Ovary (tissue), 7 donors: ENCODE measurements at regions not wholly inside any gene's neighbourhood (a gene's known extent, or its start where the extent isn't known, plus 50 kb on each side); places are given as distances from the start of the nearest gene placed in this dataset.

Source experiments
- DNase-seq, 5 donors: peaks; one replicate each; pipeline ENCODE4 v3.0.0-alpha.2; 2019 to 2020
- H3K27ac ChIP-seq, 2 donors: fragments of 200-600 bp; one replicate each; pipeline versions ENCODE4 v1.5.1 to v1.8.0; 2019 to 2022
- H3K27me3 ChIP-seq: fragments of 200-600 bp; one replicate; pipeline ENCODE4 v1.8.0; 2022
- H3K36me3 ChIP-seq: fragments of 200-600 bp; sonication (generic); one replicate; pipeline ENCODE4 v1.5.1; 2019
- H3K4me1 ChIP-seq: one replicate; pipeline ENCODE4 v1.8.1; 2013; ENCODE audit warnings: mild to moderate bottlenecking, moderate library complexity; ENCODE audit not compliant: insufficient read depth
- H3K4me3 ChIP-seq: fragments of 200-600 bp; sonication (generic); one replicate; pipeline ENCODE4 v1.5.1; 2017
- H3K9me3 ChIP-seq, 2 donors: fragments of 200-600 bp in 1 of 2; sonication (generic) in 1 of 2; one replicate each; pipeline versions ENCODE4 v1.5.1 to v1.8.1; 2013 to 2019; ENCODE audit warnings: mild to moderate bottlenecking in 1 of 2, moderate library complexity in 1 of 2
- CTCF ChIP-seq, 3 donors: fragments of 450-650 bp in 2 of 3; fragments of 200-600 bp in 1 of 3; IDR thresholded peaks; one replicate each; pipeline versions ENCODE4 v1.5.1 to v1.8.0; 2016 to 2022; ENCODE audit warnings: antibody characterized with exemption in 3 of 3, mild to moderate bottlenecking in 1 of 3
- EP300 ChIP-seq: sonication (generic); formaldehyde crosslinking; IDR thresholded peaks from one replicate; pipeline ENCODE4 v1.6.1; 2017; ENCODE audit warnings: antibody characterized with exemption
- POLR2A ChIP-seq: fragments of 450-650 bp; IDR thresholded peaks from one replicate; pipeline ENCODE4 v1.6.1; 2017; ENCODE audit warnings: antibody characterized with exemption, mild to moderate bottlenecking, moderate library complexity
- WGBS, 3 donors: extraction: QIAGEN DNeasy Blood & Tissue Kit in 1 of 3; methylation state at CpG; one replicate each; pipeline versions ENCODE4 v1.1.5 to v1.1.7; 2013 to 2017; 5-methylcytosine and 5-hydroxymethylcytosine counted together
- intact Hi-C, 4 donors: fragments of 100-400 bp; cut with DNase I; formaldehyde crosslinking; loops; one replicate each; pipeline versions ENCODE4 v1.11.0 to v1.15.1; 2022 to 2023
- donor health status: DM: no; HTN: no; CAD: no; lungs with moderate emphysema.
- donor health status: DM: no; HTN: no; CAD: no.
- donor health status: Bipolar disorder and iron deficiency.
- donor health status: DM: no; HTN: no; CAD: no.
- donor health status: DM: yes; HTN: yes; CAD: no.

GRCh38 chr14:101495827-101496775 is 65.2 kb upstream of the DIO3 start:
- WGBS, 3 donors, result 61 to 62% (median 62%) methylated on average over 30 of the region's 30 CpGs
- intact Hi-C loops, result no loop called here
- Histone ChIP-seq H3K4me1 (peaks cover 31% of the 10 kb centered on the region), H3K36me3 (no peaks in the 10 kb centered on the region), H3K27me3 (no peaks in the 10 kb centered on the region), H3K27ac (peak overlapping the region in 1 of 2 donors; percentile 67), H3K4me3 (no peak overlapping the region), H3K9me3 (no peaks in the 10 kb centered on the region)
- TF ChIP-seq CTCF (IDR thresholded peaks at IDR 0.05) (no peak), EP300 (no peak), POLR2A (no peak)
- DNase-seq, result peak; percentile 23 to 74 (median 34)

DNA sequence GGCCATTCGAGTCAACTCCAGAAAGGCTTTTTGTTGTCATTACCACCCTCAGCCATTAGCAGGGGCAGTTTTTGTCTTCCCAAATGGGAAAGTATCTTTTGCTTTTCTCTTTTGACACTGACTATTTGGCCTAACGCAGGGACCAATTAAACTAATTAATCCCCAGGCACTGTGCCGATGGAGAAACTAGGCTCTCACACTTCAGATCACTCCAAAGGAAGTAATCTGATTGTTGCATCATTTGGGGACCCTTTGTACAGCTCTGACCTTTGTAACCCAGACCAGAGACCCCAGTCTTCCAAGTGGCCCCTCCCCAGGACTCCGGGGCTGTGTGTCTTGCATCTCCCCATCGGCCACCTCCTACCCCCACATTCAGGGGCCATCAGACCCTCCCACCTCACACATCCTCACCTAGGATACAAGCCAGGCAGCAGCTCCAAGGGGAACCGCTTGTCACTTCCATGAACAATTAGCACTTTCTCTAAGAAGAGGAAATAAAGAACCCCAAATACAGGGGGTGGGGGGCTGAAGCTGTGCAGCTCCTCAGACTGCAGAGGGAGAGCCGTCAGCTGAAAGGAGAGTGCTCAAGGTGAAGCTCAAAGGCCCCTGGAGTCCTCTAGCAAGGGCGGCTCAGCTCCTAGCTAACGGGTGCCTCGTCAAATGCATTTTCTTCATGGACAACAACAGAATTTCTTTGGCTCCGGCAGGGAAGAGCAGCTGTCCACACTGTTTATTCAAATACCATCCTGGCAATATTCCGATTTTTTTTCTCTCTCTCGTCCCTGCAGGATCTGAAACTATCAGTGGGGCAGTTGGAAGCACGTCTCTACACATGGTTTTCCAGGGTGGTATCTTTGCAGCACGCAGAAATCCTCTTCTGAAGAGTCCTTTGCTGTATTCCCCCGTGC is 64.3 kb upstream of the DIO3 start:
- TF ChIP-seq POLR2A, result no peak
- no peak for TF ChIP-seq CTCF (IDR thresholded peaks at IDR 0.05)
- TF ChIP-seq EP300, result no peak
- 27 to 37% (median 33%) methylated on average over 16 of the region's 16 CpGs for WGBS, 3 donors
- intact Hi-C loops, result no loop called here
- peak; percentile 20 to 44 (median 37) for DNase-seq
- Histone ChIP-seq H3K9me3 (no peaks in the 10 kb centered on the region), H3K4me1 (peaks cover 31% of the 10 kb centered on the region), H3K4me3 (no peak overlapping the region), H3K27ac (peak overlapping the region in 1 of 2 donors; percentile 67), H3K27me3 (no peaks in the 10 kb centered on the region), H3K36me3 (no peaks in the 10 kb centered on the region)

DNA sequence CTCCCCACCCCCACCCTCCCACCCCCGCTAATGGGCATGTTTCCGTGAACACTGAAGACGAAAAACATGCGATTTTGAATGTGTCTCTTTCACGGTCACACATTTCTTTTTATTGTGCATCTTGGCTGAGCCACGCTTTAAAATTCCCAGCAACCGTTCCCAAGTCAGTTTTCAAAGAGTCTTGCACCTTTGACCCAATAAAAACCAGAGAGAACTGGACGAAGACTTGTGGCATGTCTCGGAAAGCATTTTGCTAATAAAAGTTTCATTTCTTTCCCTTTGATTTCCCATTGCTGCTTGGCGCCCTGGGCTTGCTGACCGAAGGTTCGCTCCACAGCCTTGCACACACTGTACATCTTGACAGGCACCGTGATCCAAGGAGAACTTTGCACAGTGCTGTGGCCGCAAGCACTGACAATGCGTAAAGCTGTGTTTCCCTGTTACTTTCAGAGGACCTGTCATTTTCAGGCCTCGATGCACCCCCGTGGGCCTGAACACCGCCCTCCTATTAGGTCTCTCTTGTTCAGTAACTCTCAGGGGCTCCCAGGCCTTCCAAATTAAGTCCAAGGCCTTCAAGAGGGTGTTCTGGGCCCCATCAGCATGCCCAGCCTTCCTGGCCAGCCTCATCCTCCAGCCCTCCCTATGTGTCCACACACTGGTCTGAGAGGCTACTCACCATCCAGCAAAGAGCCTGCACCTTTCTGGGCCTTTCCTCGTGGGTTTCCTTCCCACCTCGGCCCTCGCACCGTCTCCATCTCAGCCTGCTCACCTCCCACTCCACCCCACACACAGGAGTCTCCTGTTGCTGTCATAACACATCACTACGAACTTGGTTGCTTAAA is 63.4 kb upstream of the DIO3 start:
- WGBS, 3 donors, result 52 to 65% (median 54%) methylated on average over 23 of the region's 23 CpGs
- Histone ChIP-seq H3K27ac (peak overlapping the region in 1 of 2 donors; percentile 67), H3K27me3 (no peaks in the 10 kb centered on the region), H3K4me1 (peaks cover 31% of the 10 kb centered on the region), H3K4me3 (no peak overlapping the region), H3K9me3 (no peaks in the 10 kb centered on the region), H3K36me3 (no peaks in the 10 kb centered on the region)
- peak; percentile 17 to 43 (median 31) for DNase-seq
- intact Hi-C loops, result no loop called here
- TF ChIP-seq POLR2A, result no peak
- TF ChIP-seq CTCF (IDR thresholded peaks at IDR 0.05), result no peak
- TF ChIP-seq EP300, result no peak

GRCh38 chr14:101498526-101498860 is 62.8 kb upstream of the DIO3 start:
- Histone ChIP-seq H3K4me1 (peaks cover 31% of the 10 kb centered on the region), H3K36me3 (no peaks in the 10 kb centered on the region), H3K27ac (peak overlapping the region in 1 of 2 donors; percentile 67), H3K27me3 (no peaks in the 10 kb centered on the region), H3K4me3 (no peak overlapping the region), H3K9me3 (no peaks in the 10 kb centered on the region)
- 95 to 98% (median 98%) methylated on average over 6 of the region's 6 CpGs for WGBS, 3 donors
- peak in 2 of 5 donors; percentile 16 to 17 for DNase-seq
- TF ChIP-seq CTCF (IDR thresholded peaks at IDR 0.05) (no peak), POLR2A (no peak), EP300 (no peak)
- intact Hi-C loops, result no loop called here
